COLO829 (cell line): ENCODE measurements at regions not wholly inside any gene's neighbourhood (a gene's known extent, or its start where the extent isn't known, plus 50 kb on each side); places are given as distances from the start of the nearest gene placed in this dataset.

Source experiments
- DNase-seq: peaks from one replicate; pipeline ENCODE4 v3.0.0; 2012; ENCODE audit warnings: low spot score

- DNase-seq: no peak
Observed at GRCh38 chr2:145140658-145141057, 620.7 kb upstream of the ZEB2 start.

- no peak for DNase-seq
Observed at GRCh38 chr2:145138626-145139025, 618.7 kb upstream of the ZEB2 start.

GRCh38 chr2:145137901-145138300 is 618.0 kb upstream of the ZEB2 start:
- DNase-seq: no peak

GRCh38 chr2:145137211-145137610 is 617.3 kb upstream of the ZEB2 start:
- DNase-seq: no peak

GRCh38 chr2:145136702-145137101 is 616.8 kb upstream of the ZEB2 start:
- no peak for DNase-seq

- no peak for DNase-seq
Observed at GRCh38 chr2:145126146-145126545, 606.2 kb upstream of the ZEB2 start.

- no peak for DNase-seq
Observed at GRCh38 chr2:145124085-145124484, 604.2 kb upstream of the ZEB2 start.

- no peak for DNase-seq
Observed at GRCh38 chr2:145123606-145124005, 603.7 kb upstream of the ZEB2 start.

- no peak for DNase-seq
Observed at GRCh38 chr2:145119225-145119624, 599.3 kb upstream of the ZEB2 start.

GRCh38 chr2:145116834-145117725 is 597.2 kb upstream of the ZEB2 start:
- no peak for DNase-seq

GRCh38 chr2:145116056-145116455 is 596.1 kb upstream of the ZEB2 start:
- DNase-seq: no peak

GRCh38 chr2:145114726-145115125 is 594.8 kb upstream of the ZEB2 start:
- no peak for DNase-seq

GRCh38 chr2:145112467-145112866 is 592.5 kb upstream of the ZEB2 start:
- DNase-seq: no peak

GRCh38 chr2:145110668-145111356 is 590.9 kb upstream of the ZEB2 start:
- peak; percentile 63 for DNase-seq

GRCh38 chr2:145108959-145109710 is 589.2 kb upstream of the ZEB2 start:
- DNase-seq: no peak

- DNase-seq: peak; percentile 17
Observed at GRCh38 chr2:145108361-145108778, 588.5 kb upstream of the ZEB2 start.

- DNase-seq: no peak
Observed at GRCh38 chr2:145106293-145106692, 586.4 kb upstream of the ZEB2 start.

GRCh38 chr2:145102706-145103105 is 582.8 kb upstream of the ZEB2 start:
- no peak for DNase-seq

- DNase-seq: no peak
Observed at GRCh38 chr2:145100301-145100700, 580.4 kb upstream of the ZEB2 start.

GRCh38 chr2:145096582-145096981 is 576.7 kb upstream of the ZEB2 start:
- DNase-seq: no peak

- peak; percentile 8 for DNase-seq
Observed at GRCh38 chr2:145095641-145096435, 575.9 kb upstream of the ZEB2 start.

GRCh38 chr2:145094370-145094769 is 574.5 kb upstream of the ZEB2 start:
- DNase-seq: no peak
